Calu3 (cell line): ENCODE measurements at regions not wholly inside any gene's neighbourhood (a gene's known extent, or its start where the extent isn't known, plus 50 kb on each side); places are given as distances from the start of the nearest gene placed in this dataset.

Experiments used
- BruUV-seq: library from RNA; stranded (reverse); fragments of 400-500 nt; replicated peaks from 2 replicates; lab custom pipeline; 2021; lab: Mats Ljungman, UMichigan
- CTCF ChIA-PET: fragments of 300-600 bp; sonication (Branson Sonifier 250); formaldehyde crosslinking; loops from one replicate; lab custom pipeline; 2022; ENCODE audit warnings: antibody characterized with exemption; lab: Charles Lee
- DNase-seq: peaks from one replicate; pipeline ENCODE4 v3.0.0; 2022
- H3K27ac Mint-ChIP-seq: one replicate; pipeline ENCODE4 v1.8.0; 2022; ENCODE audit warnings: mixed read lengths; ENCODE audit not compliant: unreplicated experiment
- H3K27me3 Mint-ChIP-seq: one replicate; pipeline ENCODE4 v1.8.0; 2022; ENCODE audit warnings: mixed read lengths; ENCODE audit not compliant: unreplicated experiment
- H3K36me3 Mint-ChIP-seq: one replicate; pipeline ENCODE4 v1.8.0; 2022; ENCODE audit warnings: mild to moderate bottlenecking, moderate library complexity, mixed read lengths; ENCODE audit not compliant: insufficient read depth, unreplicated experiment
- H3K4me1 Mint-ChIP-seq: one replicate; pipeline ENCODE4 v1.8.0; 2022; ENCODE audit warnings: mild to moderate bottlenecking, low read depth, mixed read lengths; ENCODE audit not compliant: unreplicated experiment
- H3K4me3 Mint-ChIP-seq: one replicate; pipeline ENCODE4 v1.8.0; 2022; ENCODE audit warnings: mild to moderate bottlenecking, low read depth, moderate library complexity, mixed read lengths; ENCODE audit not compliant: unreplicated experiment
- H3K9me3 Mint-ChIP-seq: one replicate; pipeline ENCODE4 v1.8.0; 2022; ENCODE audit warnings: low read depth, mixed read lengths; ENCODE audit not compliant: unreplicated experiment
- CTCF ChIP-seq: fragments of 200-600 bp; IDR thresholded peaks from one replicate; pipeline ENCODE4 v1.8.0; 2022; ENCODE audit warnings: antibody characterized with exemption; ENCODE audit not compliant: unreplicated experiment
- intact Hi-C: fragments of 100-400 bp; cut with micrococcal nuclease; formaldehyde crosslinking; loops from one replicate; pipeline ENCODE4 v1.10.0; 2022; ENCODE audit not compliant: unreplicated experiment

- intact Hi-C loops: no loop called here
- no peak for TF ChIP-seq CTCF
- BruUV-seq: no TSS peak
- no peak overlapping the region for H3K4me3 Mint-ChIP-seq
- no peak overlapping the region for H3K27ac Mint-ChIP-seq
- H3K9me3 Mint-ChIP-seq: no peaks in the 10 kb centered on the region
- no peaks in the 10 kb centered on the region for H3K27me3 Mint-ChIP-seq
- CTCF ChIA-PET: no interaction called here
- H3K36me3 Mint-ChIP-seq: no peaks in the 10 kb centered on the region
- no peak for DNase-seq
- peaks cover 12% of the 10 kb centered on the region for H3K4me1 Mint-ChIP-seq
Measured at GRCh38 chr18:60506190-60506589, 133.6 kb upstream of the MC4R start.

- H3K9me3 Mint-ChIP-seq: no peaks in the 10 kb centered on the region
- H3K27ac Mint-ChIP-seq: no peak overlapping the region
- peaks cover 12% of the 10 kb centered on the region for H3K4me1 Mint-ChIP-seq
- H3K36me3 Mint-ChIP-seq: no peaks in the 10 kb centered on the region
- no peak for TF ChIP-seq CTCF
- no peaks in the 10 kb centered on the region for H3K27me3 Mint-ChIP-seq
- DNase-seq: no peak
- H3K4me3 Mint-ChIP-seq: no peak overlapping the region
- BruUV-seq: no TSS peak
- CTCF ChIA-PET: no interaction called here
- intact Hi-C loops: no loop called here
Measured at GRCh38 chr18:60506682-60507081, 134.1 kb upstream of the MC4R start.

GRCh38 chr18:60508108-60508507 lies 135.5 kb upstream of the MC4R start:
- Mint-ChIP-seq H3K9me3 (no peaks in the 10 kb centered on the region), H3K4me3 (no peak overlapping the region), H3K27me3 (no peaks in the 10 kb centered on the region), H3K36me3 (no peaks in the 10 kb centered on the region), H3K4me1 (peaks cover 12% of the 10 kb centered on the region), H3K27ac (no peak overlapping the region)
- no peak for DNase-seq
- BruUV-seq: no TSS peak
- TF ChIP-seq CTCF: no peak
- CTCF ChIA-PET: no interaction called here
- intact Hi-C loops: no loop called here

GRCh38 chr18:60534538-60534937 lies 162.0 kb upstream of the MC4R start:
- H3K27me3 Mint-ChIP-seq: no peaks in the 10 kb centered on the region
- CTCF ChIA-PET: interaction anchor here (1.2 kb wide), 1 partner anchor 9 kb away, joined by 3 read pairs; no protein-coding TSS in a partner anchor
- H3K36me3 Mint-ChIP-seq: no peaks in the 10 kb centered on the region
- peaks cover 9% of the 10 kb centered on the region for H3K4me1 Mint-ChIP-seq
- BruUV-seq: no TSS peak
- intact Hi-C loops: no loop called here
- H3K9me3 Mint-ChIP-seq: no peaks in the 10 kb centered on the region
- no peak overlapping the region for H3K4me3 Mint-ChIP-seq
- no peak for DNase-seq
- no peak for TF ChIP-seq CTCF
- no peak overlapping the region for H3K27ac Mint-ChIP-seq
